GM21723 (cell line): ENCODE measurements at regions not wholly inside any gene's neighbourhood (a gene's known extent, or its start where the extent isn't known, plus 50 kb on each side); places are given as distances from the start of the nearest gene placed in this dataset.
A peak's percentile ranks its signal among the peaks of the same experiment; 100 is the strongest.

Experiments
- ATAC-seq: cut with Tn5 transposase; IDR thresholded peaks from one replicate; pipeline ENCODE4 v1.9.1; 2021; ENCODE audit warnings: mild to moderate bottlenecking, moderate library complexity; ENCODE audit not compliant: unreplicated experiment

GRCh38 chr2:149733936-149734685 lies 146.5 kb upstream of the MMADHC start:
- ATAC-seq, result no peak

GRCh38 chr2:149732730-149733290 lies 145.2 kb upstream of the MMADHC start:
- ATAC-seq, result no peak

GRCh38 chr2:149732001-149732685 lies 144.6 kb upstream of the MMADHC start:
- no peak for ATAC-seq

- no peak for ATAC-seq
Observed at GRCh38 chr2:149731079-149731478, 143.5 kb upstream of the MMADHC start.

GRCh38 chr2:149729586-149729985 lies 142.0 kb upstream of the MMADHC start:
- no peak for ATAC-seq

- no peak for ATAC-seq
Observed at GRCh38 chr2:149727927-149728326, 140.4 kb upstream of the MMADHC start.

- ATAC-seq, result no peak
Observed at GRCh38 chr2:149725234-149725633, 137.7 kb upstream of the MMADHC start.

GRCh38 chr2:149724091-149724490 lies 136.5 kb upstream of the MMADHC start:
- no peak for ATAC-seq

- ATAC-seq, result no peak
Observed at GRCh38 chr2:149720615-149721014, 133.0 kb upstream of the MMADHC start.

GRCh38 chr2:149719695-149720094 lies 132.1 kb upstream of the MMADHC start:
- ATAC-seq, result no peak

- ATAC-seq, result no peak
Observed at GRCh38 chr2:149716687-149717086, 129.1 kb upstream of the MMADHC start.

GRCh38 chr2:149715894-149716293 lies 128.3 kb upstream of the MMADHC start:
- ATAC-seq, result no peak

- peak; percentile 66 for ATAC-seq
Observed at GRCh38 chr2:149715005-149715592, 127.5 kb upstream of the MMADHC start.

- ATAC-seq, result no peak
Observed at GRCh38 chr2:149709496-149710263, 122.1 kb upstream of the MMADHC start.

- no peak for ATAC-seq
Observed at GRCh38 chr2:149703281-149703680, 115.7 kb upstream of the MMADHC start.

- ATAC-seq, result no peak
Observed at GRCh38 chr2:149702571-149702970, 115.0 kb upstream of the MMADHC start.

GRCh38 chr2:149701241-149701640 lies 113.7 kb upstream of the MMADHC start:
- ATAC-seq, result no peak

- ATAC-seq, result no peak
Observed at GRCh38 chr2:149692961-149693396, 105.4 kb upstream of the MMADHC start.

- no peak for ATAC-seq
Observed at GRCh38 chr2:149690825-149691224, 103.2 kb upstream of the MMADHC start.

GRCh38 chr2:149687052-149687427 lies 99.5 kb upstream of the MMADHC start:
- no peak for ATAC-seq
